HEK293T (cell line): ENCODE measurements at regions not wholly inside any gene's neighbourhood (a gene's known extent, or its start where the extent isn't known, plus 50 kb on each side); places are given as distances from the start of the nearest gene placed in this dataset.

Experiments used
- ARNT ChIP-seq: fragments of 450-650 bp; IDR thresholded peaks from 2 replicates; pipeline ENCODE4 v1.6.1; 2017; ENCODE audit warnings: mild to moderate bottlenecking
- BHLHE40 ChIP-seq: fragments of 450-650 bp; IDR thresholded peaks from 2 replicates; pipeline ENCODE4 v1.6.1; 2016; ENCODE audit warnings: mild to moderate bottlenecking, moderate library complexity, borderline replicate concordance
- ELF4 ChIP-seq: fragments of 450-650 bp; IDR thresholded peaks from 2 replicates; pipeline ENCODE4 v1.6.1; 2017; ENCODE audit warnings: antibody characterized with exemption
- FOXK2 ChIP-seq: fragments of 450-650 bp; IDR thresholded peaks from 2 replicates; pipeline ENCODE4 v1.6.1; 2016; ENCODE audit warnings: mild to moderate bottlenecking
- FOXM1 ChIP-seq: fragments of 450-650 bp; IDR thresholded peaks from 2 replicates; pipeline ENCODE4 v1.6.1; 2017; ENCODE audit warnings: mild to moderate bottlenecking, borderline replicate concordance
- HDGF ChIP-seq: fragments of 450-650 bp; IDR thresholded peaks from 2 replicates; pipeline ENCODE4 v1.6.1; 2017; ENCODE audit warnings: antibody characterized with exemption, borderline replicate concordance
- SP1 ChIP-seq: fragments of 450-650 bp; IDR thresholded peaks from 2 replicates; pipeline ENCODE4 v1.6.1; 2017
- SUZ12 ChIP-seq: fragments of 450-650 bp; IDR thresholded peaks from 2 replicates; pipeline ENCODE4 v1.6.1; 2016; ENCODE audit warnings: mild to moderate bottlenecking

- TF ChIP-seq SUZ12 (no peak), SP1 (no peak), ARNT (no peak), BHLHE40 (no peak), FOXM1 (no peak), ELF4 (no peak), FOXK2 (no peak), HDGF (no peak)
Observed at GRCh38 chr21:38959692-38960061, 153.9 kb downstream of the ETS2 start.
